Glomerular visceral epithelial cell (primary cell): ENCODE measurements at regions not wholly inside any gene's neighbourhood (a gene's known extent, or its start where the extent isn't known, plus 50 kb on each side); places are given as distances from the start of the nearest gene placed in this dataset.
A peak's percentile ranks its signal among the peaks of the same experiment; 100 is the strongest.
"Not testable (repeated sequence)": the region's sequence is repeated elsewhere in the genome, so short reads cannot be mapped to it uniquely, and the experiment has no call there.

ENCODE experiments used
- DNase-seq: peaks from one replicate; pipeline ENCODE4 v3.0.0-alpha.2; 2016; ENCODE audit errors: extremely low spot score

- no peak for DNase-seq
These were observed 427.2 kb upstream of the UBE2E3 start for GRCh38 chr2:180553094-180553715.

DNA sequence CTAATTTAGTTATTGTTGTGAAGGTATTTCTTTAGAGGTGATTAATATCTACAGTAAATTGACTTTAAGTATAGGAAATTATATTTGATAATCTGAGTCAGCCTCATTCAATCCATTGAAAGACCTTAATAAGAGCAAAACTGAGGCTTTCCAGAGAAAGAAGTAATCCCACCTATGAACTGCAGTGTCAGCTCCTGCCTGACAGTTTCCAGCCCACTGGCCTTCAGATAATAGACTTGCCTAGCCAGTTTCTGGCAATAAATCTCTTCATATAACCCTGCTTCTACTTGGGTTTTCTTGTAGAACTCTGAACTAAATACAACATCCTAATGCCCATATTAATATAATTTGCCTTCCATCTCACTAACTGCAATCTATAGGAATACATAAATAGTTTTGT is 437.9 kb upstream of the UBE2E3 start:
- DNase-seq: no peak

GRCh38 chr2:180540761-180541160 is 439.6 kb upstream of the UBE2E3 start:
- DNase-seq: no peak

DNA sequence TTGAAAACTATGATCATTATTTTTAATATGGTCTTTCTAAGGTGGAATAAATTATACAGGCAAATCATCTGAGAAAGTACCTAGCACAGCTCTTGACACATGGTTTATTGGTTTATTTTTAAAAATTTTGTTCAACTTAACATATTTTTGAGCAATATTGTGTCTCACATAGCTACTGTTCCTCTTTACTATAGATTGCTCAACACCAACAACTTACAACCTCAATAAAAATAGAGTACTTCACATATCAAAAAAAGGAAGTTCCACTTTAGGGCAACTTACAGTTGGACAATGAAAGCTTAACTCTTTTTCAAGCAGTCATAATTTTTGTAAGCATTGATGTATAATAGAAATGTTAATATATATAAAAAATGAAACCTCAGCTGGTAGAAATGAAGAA is 440.9 kb upstream of the UBE2E3 start:
- no peak for DNase-seq

- no peak for DNase-seq
These were observed 445.1 kb upstream of the UBE2E3 start for GRCh38 chr2:180535289-180535688.

DNA sequence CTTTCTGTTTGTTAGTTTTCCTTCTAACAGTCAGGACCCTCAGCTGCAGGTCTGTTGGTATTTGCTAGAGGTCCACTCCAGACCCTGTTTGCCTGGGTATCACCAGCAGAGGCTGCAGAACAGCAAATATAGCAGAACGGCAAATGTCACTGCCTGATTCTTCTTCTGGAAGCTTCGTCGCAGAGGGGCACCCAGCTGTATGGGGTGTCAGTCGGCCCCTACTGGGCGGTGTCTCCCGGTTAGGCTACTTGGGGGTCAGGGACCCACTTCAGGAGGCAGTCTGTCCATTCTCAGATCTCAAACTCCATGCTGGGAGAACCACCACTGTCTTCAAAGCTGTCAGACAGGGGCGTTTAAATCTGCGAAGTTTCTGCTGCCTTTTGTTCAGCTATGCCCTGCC is 448.6 kb upstream of the UBE2E3 start:
- DNase-seq: not testable (repeated sequence)

DNA sequence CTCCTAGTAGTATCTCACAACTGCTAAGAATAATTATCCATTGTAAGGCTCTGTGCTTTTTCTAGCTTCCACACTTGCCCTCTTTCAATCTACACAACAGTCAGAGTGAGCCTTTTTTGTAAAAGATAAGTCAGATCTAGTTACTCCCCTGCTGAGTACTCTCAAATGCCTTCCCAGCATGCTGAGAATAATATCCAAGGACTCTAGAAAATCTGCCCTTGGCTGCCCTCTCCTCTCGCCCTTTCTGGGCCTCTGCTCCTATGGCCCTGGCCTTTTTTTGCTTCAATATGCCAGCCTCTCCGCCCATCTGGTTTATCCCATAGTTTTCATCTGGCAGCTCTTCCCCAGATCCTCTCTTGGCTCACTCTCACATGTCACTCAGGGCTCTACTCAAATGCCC is 455.9 kb upstream of the UBE2E3 start:
- no peak for DNase-seq

- peak; percentile 51 for DNase-seq
These were observed 456.6 kb upstream of the UBE2E3 start for GRCh38 chr2:180523621-180524340.

- no peak for DNase-seq
These were observed 459.4 kb upstream of the UBE2E3 start for GRCh38 chr2:180520921-180521581.

- DNase-seq: peak; percentile 18
These were observed 460.2 kb upstream of the UBE2E3 start for GRCh38 chr2:180520206-180520605.

DNA sequence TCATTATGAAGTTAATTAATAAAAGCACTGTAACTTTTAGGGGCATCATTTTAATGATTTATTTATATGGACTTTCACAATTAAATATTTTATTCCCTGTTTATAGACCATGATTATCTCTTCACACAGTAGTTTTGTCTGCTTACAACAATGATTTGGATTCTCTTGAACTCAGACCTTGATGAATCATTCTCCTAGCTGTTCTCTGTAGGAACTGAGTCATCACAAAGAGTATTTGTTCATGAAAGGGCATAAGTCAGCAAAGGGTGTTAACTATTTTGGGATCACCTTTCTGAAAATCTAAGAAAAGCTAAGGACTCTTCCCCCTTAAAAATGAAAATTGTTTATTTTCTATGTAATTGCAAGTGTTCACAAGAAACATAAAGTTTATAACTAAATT is 461.1 kb upstream of the UBE2E3 start:
- no peak for DNase-seq

DNA sequence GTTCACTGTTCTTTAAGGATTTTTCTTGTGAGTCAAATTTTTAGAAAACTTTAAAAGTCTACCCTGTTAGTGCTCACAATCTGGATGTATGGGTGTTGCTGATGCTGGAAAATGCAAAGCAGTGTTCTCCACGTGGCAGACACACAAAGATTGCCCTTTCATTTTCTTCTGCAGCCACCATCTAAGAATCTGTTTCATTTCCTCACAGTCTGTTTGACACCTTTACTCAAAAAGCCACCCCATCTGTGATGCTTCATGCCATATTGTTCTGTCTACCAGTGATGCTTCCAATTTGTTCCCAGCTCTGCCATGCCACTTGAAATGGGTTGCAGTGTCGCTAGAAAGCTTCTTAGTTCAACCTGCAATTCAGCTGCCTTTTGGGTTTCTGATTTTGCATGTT is 464.2 kb upstream of the UBE2E3 start:
- DNase-seq: no peak

GRCh38 chr2:180513389-180513788 is 467.0 kb upstream of the UBE2E3 start:
- no peak for DNase-seq

GRCh38 chr2:180508458-180508857 is 471.9 kb upstream of the UBE2E3 start:
- DNase-seq: no peak

GRCh38 chr2:180507028-180507427 is 473.4 kb upstream of the UBE2E3 start:
- no peak for DNase-seq

DNA sequence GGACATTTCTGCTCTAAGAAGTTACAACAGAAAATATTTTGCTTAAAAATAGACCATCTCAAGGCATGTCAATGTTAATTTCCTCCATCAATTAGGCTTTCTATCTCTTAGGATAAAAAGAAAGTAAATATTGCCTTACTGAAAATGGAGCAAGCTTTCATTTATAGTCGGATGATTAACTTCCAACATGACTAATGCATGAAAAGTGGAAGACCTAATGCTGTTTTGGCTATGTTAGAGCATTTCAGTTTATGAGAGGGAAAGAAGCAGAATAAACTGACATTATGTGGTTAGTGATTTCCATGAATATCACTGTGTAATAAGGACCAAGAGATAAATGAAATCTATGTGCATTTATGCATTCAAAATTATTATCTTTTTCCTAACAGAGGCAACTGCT is 475.2 kb upstream of the UBE2E3 start:
- DNase-seq: peak; percentile 18

GRCh38 chr2:180497621-180498152 is 482.7 kb upstream of the UBE2E3 start:
- DNase-seq: no peak

GRCh38 chr2:180495606-180496005 is 484.8 kb upstream of the UBE2E3 start:
- no peak for DNase-seq

DNA sequence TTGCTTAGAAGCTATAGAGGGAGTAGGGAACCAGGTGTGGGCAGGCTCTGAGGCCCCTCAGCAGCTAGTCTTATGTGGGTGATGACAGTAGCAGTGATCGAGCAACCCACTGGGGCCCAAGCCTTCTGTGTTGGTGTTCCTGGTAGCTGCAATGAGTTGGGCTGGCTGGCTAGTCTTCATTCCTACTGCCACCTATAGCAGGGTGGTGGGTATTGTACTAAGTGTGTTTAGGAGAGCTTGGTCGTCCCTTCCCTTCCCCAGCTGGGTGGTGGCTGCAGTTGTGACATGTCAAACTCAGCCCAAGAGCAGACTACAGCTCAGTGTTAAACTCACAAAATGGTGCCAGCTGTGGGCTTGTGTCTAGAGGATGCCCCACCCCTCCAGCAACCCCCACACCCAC is 486.1 kb upstream of the UBE2E3 start:
- DNase-seq: no peak

DNA sequence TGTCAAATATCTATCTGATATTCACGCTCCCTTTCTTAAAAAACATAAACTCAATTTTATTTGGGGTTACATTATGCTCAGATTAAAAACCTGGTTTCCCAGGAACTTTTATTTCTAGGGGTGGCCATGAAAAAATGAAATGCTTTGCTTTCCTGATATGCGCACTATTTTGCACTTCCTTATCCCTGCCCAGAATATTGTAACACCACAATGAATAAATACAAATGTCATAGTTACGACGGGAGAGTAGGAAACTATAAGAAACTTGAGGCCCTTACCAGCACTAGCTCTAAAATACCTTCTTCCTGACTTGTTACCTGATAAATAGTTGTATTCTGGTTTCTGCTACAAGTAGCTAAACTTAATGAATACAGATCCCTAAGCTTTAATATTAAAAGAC is 475.6 kb upstream of the CWC22 start:
- no peak for DNase-seq

GRCh38 chr2:180481998-180482397 is 474.9 kb upstream of the CWC22 start:
- DNase-seq: no peak

- no peak for DNase-seq
These were observed 471.8 kb upstream of the CWC22 start for GRCh38 chr2:180478883-180479282.

DNA sequence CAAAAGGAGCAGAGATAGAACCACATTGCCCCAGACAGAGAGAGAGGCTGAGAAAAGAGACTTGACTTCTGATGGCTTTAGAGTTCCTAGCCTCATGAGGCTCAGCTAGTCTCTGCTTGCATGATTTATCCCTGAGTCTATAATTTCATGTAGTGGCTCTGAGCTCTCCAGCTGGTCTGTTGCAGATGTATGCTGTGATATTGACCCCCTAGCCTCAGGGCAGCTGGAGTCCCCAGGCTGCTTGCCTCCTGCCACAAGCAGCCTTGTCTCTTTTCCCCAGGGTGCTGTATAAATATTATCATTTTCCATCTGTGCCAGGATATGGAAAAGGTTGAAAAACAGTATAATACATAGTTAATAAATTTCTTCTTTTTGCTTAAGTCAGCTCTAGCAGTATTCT is 467.6 kb upstream of the CWC22 start:
- no peak for DNase-seq
